ENCODE measurements at regions not wholly inside any gene's neighbourhood (a gene's known extent, or its start where the extent isn't known, plus 50 kb on each side); places are given as distances from the start of the nearest gene placed in this dataset.

- no peaks in the 10 kb centered on the region for H3K4me1 ChIP-seq (ENCODE audit: low read length)
- H3K27ac ChIP-seq (ENCODE audit: low read length) = no peak overlapping the region
- no peak overlapping the region for H3K9ac ChIP-seq (ENCODE audit: low read length)
- no peak overlapping the region for H3K4me2 ChIP-seq (ENCODE audit: low read length)
- TF ChIP-seq CTCF (IDR thresholded peaks at IDR 0.05; ENCODE audit: low read depth, low read length) (no peak), EZH2phosphoT487 (IDR thresholded peaks at IDR 0.05; ENCODE audit: low read depth) (no peak)
- no peak overlapping the region for H3K4me3 ChIP-seq (ENCODE audit: low read length)
- no peaks in the 10 kb centered on the region for H3K36me3 ChIP-seq (replicated peaks; ENCODE audit: low read depth, low read length)
- H2AFZ ChIP-seq (ENCODE audit: low read depth, low read length) = no peak overlapping the region
- H3K27me3 ChIP-seq (ENCODE audit: low read depth, low read length) = no peaks in the 10 kb centered on the region
- H3K9me3 ChIP-seq (ENCODE audit: insufficient read depth, low read length) = no peaks in the 10 kb centered on the region
- H3K79me2 ChIP-seq (ENCODE audit: low read length) = no peaks in the 10 kb centered on the region
- H4K20me1 ChIP-seq (ENCODE audit: insufficient read depth, low read length) = no peaks in the 10 kb centered on the region
Measured at GRCh38 chr12:90261283-90261682, 552.6 kb upstream of the ATP2B1 start.

- no peaks in the 10 kb centered on the region for H3K36me3 ChIP-seq (replicated peaks; ENCODE audit: low read depth, low read length)
- H3K4me2 ChIP-seq (ENCODE audit: low read length) = no peak overlapping the region
- no peak overlapping the region for H3K9ac ChIP-seq (ENCODE audit: low read length)
- H3K27me3 ChIP-seq (ENCODE audit: low read depth, low read length) = no peaks in the 10 kb centered on the region
- no peaks in the 10 kb centered on the region for H4K20me1 ChIP-seq (ENCODE audit: insufficient read depth, low read length)
- H3K4me1 ChIP-seq (ENCODE audit: low read length) = no peaks in the 10 kb centered on the region
- no peaks in the 10 kb centered on the region for H3K9me3 ChIP-seq (ENCODE audit: insufficient read depth, low read length)
- no peaks in the 10 kb centered on the region for H3K79me2 ChIP-seq (ENCODE audit: low read length)
- TF ChIP-seq CTCF (IDR thresholded peaks at IDR 0.05; ENCODE audit: low read depth, low read length) (no peak), EZH2phosphoT487 (IDR thresholded peaks at IDR 0.05; ENCODE audit: low read depth) (no peak)
- no peak overlapping the region for H3K4me3 ChIP-seq (ENCODE audit: low read length)
- H2AFZ ChIP-seq (ENCODE audit: low read depth, low read length) = no peak overlapping the region
- H3K27ac ChIP-seq (ENCODE audit: low read length) = no peak overlapping the region
Measured at GRCh38 chr12:90260136-90260535, 551.5 kb upstream of the ATP2B1 start.

GRCh38 chr12:90257927-90258624 is 549.4 kb upstream of the ATP2B1 start:
- H3K9me3 ChIP-seq (ENCODE audit: insufficient read depth, low read length) = no peaks in the 10 kb centered on the region
- no peak overlapping the region for H3K27ac ChIP-seq (ENCODE audit: low read length)
- no peaks in the 10 kb centered on the region for H3K27me3 ChIP-seq (ENCODE audit: low read depth, low read length)
- H3K9ac ChIP-seq (ENCODE audit: low read length) = no peak overlapping the region
- TF ChIP-seq CTCF (IDR thresholded peaks at IDR 0.05; ENCODE audit: low read depth, low read length) (no peak), EZH2phosphoT487 (IDR thresholded peaks at IDR 0.05; ENCODE audit: low read depth) (no peak)
- no peak overlapping the region for H3K4me3 ChIP-seq (ENCODE audit: low read length)
- no peaks in the 10 kb centered on the region for H3K79me2 ChIP-seq (ENCODE audit: low read length)
- no peak overlapping the region for H3K4me2 ChIP-seq (ENCODE audit: low read length)
- no peaks in the 10 kb centered on the region for H4K20me1 ChIP-seq (ENCODE audit: insufficient read depth, low read length)
- no peak overlapping the region for H2AFZ ChIP-seq (ENCODE audit: low read depth, low read length)
- no peaks in the 10 kb centered on the region for H3K4me1 ChIP-seq (ENCODE audit: low read length)
- no peaks in the 10 kb centered on the region for H3K36me3 ChIP-seq (replicated peaks; ENCODE audit: low read depth, low read length)

- Histone ChIP-seq H3K9ac (ENCODE audit: low read length) (no peak overlapping the region), H4K20me1 (ENCODE audit: insufficient read depth, low read length) (no peaks in the 10 kb centered on the region), H3K4me1 (ENCODE audit: low read length) (no peaks in the 10 kb centered on the region), H3K27ac (ENCODE audit: low read length) (no peak overlapping the region), H3K79me2 (ENCODE audit: low read length) (no peaks in the 10 kb centered on the region), H3K4me3 (ENCODE audit: low read length) (no peak overlapping the region), H3K4me2 (ENCODE audit: low read length) (no peak overlapping the region), H3K27me3 (ENCODE audit: low read depth, low read length) (no peaks in the 10 kb centered on the region), H3K36me3 (replicated peaks; ENCODE audit: low read depth, low read length) (no peaks in the 10 kb centered on the region), H3K9me3 (ENCODE audit: insufficient read depth, low read length) (no peaks in the 10 kb centered on the region), H2AFZ (ENCODE audit: low read depth, low read length) (no peak overlapping the region)
- no peak for TF ChIP-seq CTCF (IDR thresholded peaks at IDR 0.05; ENCODE audit: low read depth, low read length)
- no peak for TF ChIP-seq EZH2phosphoT487 (IDR thresholded peaks at IDR 0.05; ENCODE audit: low read depth)
Measured at GRCh38 chr12:90254796-90255195, 546.2 kb upstream of the ATP2B1 start.
